ENCODE measurements at regions not wholly inside any gene's neighbourhood (a gene's known extent, or its start where the extent isn't known, plus 50 kb on each side); places are given as distances from the start of the nearest gene placed in this dataset.

- TF ChIP-seq, protein P1, sequence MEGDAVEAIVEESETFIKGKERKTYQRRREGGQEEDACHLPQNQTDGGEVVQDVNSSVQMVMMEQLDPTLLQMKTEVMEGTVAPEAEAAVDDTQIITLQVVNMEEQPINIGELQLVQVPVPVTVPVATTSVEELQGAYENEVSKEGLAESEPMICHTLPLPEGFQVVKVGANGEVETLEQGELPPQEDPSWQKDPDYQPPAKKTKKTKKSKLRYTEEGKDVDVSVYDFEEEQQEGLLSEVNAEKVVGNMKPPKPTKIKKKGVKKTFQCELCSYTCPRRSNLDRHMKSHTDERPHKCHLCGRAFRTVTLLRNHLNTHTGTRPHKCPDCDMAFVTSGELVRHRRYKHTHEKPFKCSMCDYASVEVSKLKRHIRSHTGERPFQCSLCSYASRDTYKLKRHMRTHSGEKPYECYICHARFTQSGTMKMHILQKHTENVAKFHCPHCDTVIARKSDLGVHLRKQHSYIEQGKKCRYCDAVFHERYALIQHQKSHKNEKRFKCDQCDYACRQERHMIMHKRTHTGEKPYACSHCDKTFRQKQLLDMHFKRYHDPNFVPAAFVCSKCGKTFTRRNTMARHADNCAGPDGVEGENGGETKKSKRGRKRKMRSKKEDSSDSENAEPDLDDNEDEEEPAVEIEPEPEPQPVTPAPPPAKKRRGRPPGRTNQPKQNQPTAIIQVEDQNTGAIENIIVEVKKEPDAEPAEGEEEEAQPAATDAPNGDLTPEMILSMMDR (IDR thresholded peaks at IDR 0.05): no peak
- TF ChIP-seq EZH2 (IDR thresholded peaks at IDR 0.05; ENCODE audit: borderline replicate concordance, insufficient read depth, low read depth, low read length, poor library complexity, severe bottlenecking): no peak
Observed at GRCh38 chr6:148681666-148682065, 65.2 kb upstream of the UST start.

All from B cell (primary cell).